Loucy (cell line): ENCODE measurements at regions not wholly inside any gene's neighbourhood (a gene's known extent, or its start where the extent isn't known, plus 50 kb on each side); places are given as distances from the start of the nearest gene placed in this dataset.

Source experiments
- H2AFZ ChIP-seq: fragments of 200-600 bp; sonication (generic); 2 replicates; pipeline ENCODE4 v1.6.0; 2016; ENCODE audit warnings: antibody characterized with exemption, mild to moderate bottlenecking, low read length, moderate library complexity
- H3F3A ChIP-seq: fragments of 200-600 bp; 2 replicates; pipeline ENCODE4 v1.6.0; 2016; ENCODE audit warnings: antibody characterized with exemption, low read depth, mild to moderate bottlenecking
- H3K27me3 ChIP-seq: fragments of 200-600 bp; sonication (generic); 2 replicates; pipeline ENCODE4 v1.6.1; 2014; ENCODE audit warnings: low read length, mild to moderate bottlenecking; ENCODE audit not compliant: insufficient read depth, poor library complexity, severe bottlenecking
- H3K36me3 ChIP-seq: fragments of 200-600 bp; sonication (generic); 2 replicates; pipeline ENCODE4 v1.6.1; 2016; ENCODE audit warnings: low read length; ENCODE audit not compliant: insufficient read depth
- H3K4me1 ChIP-seq: fragments of 200-600 bp; sonication (generic); 2 replicates; pipeline ENCODE4 v1.5.1; 2014; ENCODE audit warnings: low read length, mild to moderate bottlenecking; ENCODE audit not compliant: insufficient read depth, poor library complexity, severe bottlenecking
- H3K4me2 ChIP-seq: fragments of 200-600 bp; sonication (generic); 2 replicates; pipeline ENCODE4 v1.6.0; 2014; ENCODE audit warnings: antibody characterized with exemption, low read length, low read depth, mild to moderate bottlenecking; ENCODE audit not compliant: poor library complexity, severe bottlenecking
- H3K4me3 ChIP-seq: fragments of 200-600 bp; sonication (generic); 2 replicates; pipeline ENCODE4 v1.5.1; 2014; ENCODE audit warnings: low read length, mild to moderate bottlenecking, mixed read lengths; ENCODE audit not compliant: poor library complexity, severe bottlenecking
- H3K79me2 ChIP-seq: fragments of 200-600 bp; sonication (generic); 2 replicates; pipeline ENCODE4 v1.6.1; 2014; ENCODE audit warnings: low read length; ENCODE audit not compliant: insufficient read depth
- H3K9ac ChIP-seq: fragments of 200-600 bp; sonication (generic); 2 replicates; pipeline ENCODE4 v1.6.0; 2014; ENCODE audit warnings: mild to moderate bottlenecking, low read depth, low read length, moderate library complexity; ENCODE audit not compliant: poor library complexity, severe bottlenecking
- H3K9me2 ChIP-seq: fragments of 200-600 bp; sonication (generic); replicated peaks from 2 replicates; pipeline ENCODE4 v1.6.1; 2016; ENCODE audit warnings: low read depth, low read length, mixed read lengths
- H3K9me3 ChIP-seq: fragments of 200-600 bp; sonication (generic); 2 replicates; pipeline ENCODE4 v1.6.1; 2014; ENCODE audit warnings: mild to moderate bottlenecking, antibody characterized with exemption, low read length, low read depth; ENCODE audit not compliant: insufficient read depth
- H4K20me1 ChIP-seq: fragments of 200-600 bp; sonication (generic); 2 replicates; pipeline ENCODE4 v1.6.0; 2014; ENCODE audit warnings: antibody characterized with exemption, low read length, mild to moderate bottlenecking; ENCODE audit not compliant: insufficient read depth, poor library complexity, severe bottlenecking
- EZH2phosphoT487 ChIP-seq: fragments of 200-600 bp; IDR thresholded peaks from 2 replicates; pipeline ENCODE4 v1.6.1; 2018; ENCODE audit warnings: antibody characterized with exemption, mild to moderate bottlenecking, moderate library complexity, borderline replicate concordance
- TF ChIP-seq, protein P1 (sequence below): fragments of 200-600 bp; sonication (generic); conservative IDR thresholded peaks from 2 replicates; pipeline ENCODE4 v1.5.1; 2014; ENCODE audit warnings: mild to moderate bottlenecking, antibody characterized with exemption, low read length

DNA sequence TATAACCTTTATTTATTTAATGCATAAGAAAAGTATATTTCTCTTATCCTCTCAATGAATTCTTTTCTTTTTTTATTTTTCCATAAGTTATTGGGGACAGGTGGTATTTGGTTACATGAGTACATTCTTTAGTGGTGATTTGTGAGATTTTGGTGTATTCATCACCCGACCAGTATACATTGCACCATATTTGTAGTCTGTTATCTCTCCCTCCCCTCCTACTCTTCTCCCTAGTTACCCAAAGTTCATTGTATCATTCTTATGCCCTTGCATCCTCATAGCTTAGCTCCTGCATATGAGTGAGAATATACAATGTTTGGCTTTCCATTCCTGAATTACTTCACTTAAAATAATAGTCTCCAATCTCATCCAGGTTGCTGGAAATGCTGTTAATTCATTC lies 1900.0 kb upstream of the SEL1L start:
- Histone ChIP-seq H4K20me1 (no peaks in the 10 kb centered on the region), H3K9ac (no peak overlapping the region), H2AFZ (no peak overlapping the region), H3K9me3 (no peaks in the 10 kb centered on the region), H3K4me3 (no peak overlapping the region), H3K4me2 (no peak overlapping the region), H3K27me3 (no peaks in the 10 kb centered on the region), H3F3A (no peaks in the 10 kb centered on the region), H3K9me2 (no peaks in the 10 kb centered on the region), H3K79me2 (no peaks in the 10 kb centered on the region), H3K4me1 (no peaks in the 10 kb centered on the region), H3K36me3 (no peaks in the 10 kb centered on the region)
- TF ChIP-seq, protein P1, sequence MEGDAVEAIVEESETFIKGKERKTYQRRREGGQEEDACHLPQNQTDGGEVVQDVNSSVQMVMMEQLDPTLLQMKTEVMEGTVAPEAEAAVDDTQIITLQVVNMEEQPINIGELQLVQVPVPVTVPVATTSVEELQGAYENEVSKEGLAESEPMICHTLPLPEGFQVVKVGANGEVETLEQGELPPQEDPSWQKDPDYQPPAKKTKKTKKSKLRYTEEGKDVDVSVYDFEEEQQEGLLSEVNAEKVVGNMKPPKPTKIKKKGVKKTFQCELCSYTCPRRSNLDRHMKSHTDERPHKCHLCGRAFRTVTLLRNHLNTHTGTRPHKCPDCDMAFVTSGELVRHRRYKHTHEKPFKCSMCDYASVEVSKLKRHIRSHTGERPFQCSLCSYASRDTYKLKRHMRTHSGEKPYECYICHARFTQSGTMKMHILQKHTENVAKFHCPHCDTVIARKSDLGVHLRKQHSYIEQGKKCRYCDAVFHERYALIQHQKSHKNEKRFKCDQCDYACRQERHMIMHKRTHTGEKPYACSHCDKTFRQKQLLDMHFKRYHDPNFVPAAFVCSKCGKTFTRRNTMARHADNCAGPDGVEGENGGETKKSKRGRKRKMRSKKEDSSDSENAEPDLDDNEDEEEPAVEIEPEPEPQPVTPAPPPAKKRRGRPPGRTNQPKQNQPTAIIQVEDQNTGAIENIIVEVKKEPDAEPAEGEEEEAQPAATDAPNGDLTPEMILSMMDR, result no peak
- TF ChIP-seq EZH2phosphoT487, result no peak

DNA sequence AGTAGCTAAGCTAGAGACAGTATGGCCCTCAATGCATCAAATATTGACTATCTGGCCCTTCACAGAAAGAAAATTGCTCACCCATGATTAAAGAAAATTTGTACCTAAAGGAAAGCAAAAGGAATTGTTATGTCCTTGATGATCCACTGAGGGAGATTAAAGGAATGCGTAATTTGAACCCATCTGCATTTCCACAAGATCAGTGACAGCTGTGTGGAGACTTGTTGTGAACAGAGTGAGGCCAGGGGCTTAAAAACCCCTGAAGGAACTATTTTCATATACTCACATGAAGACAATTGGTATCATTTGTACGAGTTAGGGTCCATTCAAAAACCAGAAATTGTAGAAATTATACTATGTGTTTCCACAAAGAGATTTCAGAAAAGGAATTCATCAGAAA lies 1908.1 kb upstream of the SEL1L start:
- no peak overlapping the region for H2AFZ ChIP-seq

DNA sequence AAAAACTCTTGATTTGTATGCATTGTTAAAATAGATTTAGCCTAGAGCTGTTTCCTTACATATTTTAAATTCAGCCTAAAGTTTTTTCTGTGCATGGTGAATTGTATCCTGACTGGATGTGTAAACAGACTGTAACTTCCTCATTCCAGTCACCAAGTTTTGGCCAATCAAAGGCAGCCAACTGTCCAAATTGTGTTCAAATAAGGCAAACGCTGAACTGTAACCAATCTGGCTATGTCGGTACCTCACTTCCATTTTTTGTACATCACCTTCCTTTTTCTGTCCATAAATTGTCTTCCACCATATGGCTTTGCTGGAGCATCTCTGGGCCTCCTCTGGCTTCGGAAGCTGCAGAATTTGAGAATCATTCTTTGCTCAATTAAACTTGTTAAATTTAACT lies 1921.9 kb upstream of the SEL1L start:
- no peak for TF ChIP-seq EZH2phosphoT487
- TF ChIP-seq, protein P1, result no peak
- Histone ChIP-seq H3F3A (no peaks in the 10 kb centered on the region), H2AFZ (no peak overlapping the region), H3K9me2 (no peaks in the 10 kb centered on the region), H3K4me1 (no peaks in the 10 kb centered on the region), H3K9me3 (no peaks in the 10 kb centered on the region), H4K20me1 (no peaks in the 10 kb centered on the region), H3K79me2 (no peaks in the 10 kb centered on the region), H3K4me3 (no peak overlapping the region), H3K9ac (no peak overlapping the region), H3K27me3 (no peaks in the 10 kb centered on the region), H3K4me2 (no peak overlapping the region), H3K36me3 (no peaks in the 10 kb centered on the region)

More for the DNA sequence above, 1908.1 kb upstream of the SEL1L start:
- Histone ChIP-seq H3K4me1 (no peaks in the 10 kb centered on the region), H3K4me3 (no peak overlapping the region), H3K79me2 (no peaks in the 10 kb centered on the region), H3K9me2 (no peaks in the 10 kb centered on the region), H3F3A (no peaks in the 10 kb centered on the region), H4K20me1 (no peaks in the 10 kb centered on the region), H3K27me3 (no peaks in the 10 kb centered on the region), H3K36me3 (no peaks in the 10 kb centered on the region), H3K9me3 (no peaks in the 10 kb centered on the region), H3K9ac (no peak overlapping the region), H3K4me2 (no peak overlapping the region)
- no peak for TF ChIP-seq EZH2phosphoT487
- TF ChIP-seq, protein P1, result no peak
